ENCODE measurements at regions not wholly inside any gene's neighbourhood (a gene's known extent, or its start where the extent isn't known, plus 50 kb on each side); places are given as distances from the start of the nearest gene placed in this dataset.

DNA sequence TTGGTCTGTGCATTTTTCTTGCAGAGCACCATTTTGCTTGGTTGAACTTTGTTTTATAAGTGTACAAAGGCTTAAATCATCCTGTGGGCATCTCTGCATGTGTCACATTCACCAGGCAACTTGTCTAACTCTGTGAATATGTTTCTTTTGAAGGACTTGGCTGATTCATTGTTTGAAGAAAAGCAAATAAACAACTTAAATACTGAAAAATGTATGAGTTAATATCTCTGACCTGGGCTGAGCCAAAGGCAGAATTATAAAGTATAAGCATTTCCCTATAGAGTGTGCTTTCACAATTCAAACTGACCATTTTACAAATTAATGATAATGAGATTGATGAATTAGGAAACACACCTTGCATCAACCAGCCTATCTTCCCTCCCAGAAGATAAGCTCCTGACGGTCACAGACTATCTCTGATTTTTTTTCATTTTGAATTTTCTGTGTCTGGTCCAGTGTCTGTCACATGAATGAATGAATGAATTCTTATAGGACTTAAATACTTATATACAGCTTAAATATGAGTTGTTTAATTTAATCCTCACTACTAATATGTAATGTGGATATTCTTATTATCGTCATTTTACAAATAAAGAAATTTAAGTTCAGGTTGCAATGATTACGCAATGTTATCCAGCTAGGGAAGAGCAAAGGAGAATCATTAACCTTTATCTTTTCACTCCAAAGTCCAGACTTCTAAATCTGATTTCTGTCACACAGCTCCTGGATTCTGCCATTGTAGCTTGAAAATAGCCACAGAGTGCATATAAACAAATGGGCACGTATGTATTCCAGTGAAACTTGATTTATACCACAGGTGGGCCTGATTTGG is 182.0 kb upstream of the PHYHIPL start:
- ChIA-PET CTCF (no interaction called here), POLR2A (interaction anchor here (0.6 kb wide), 1 partner anchor 754 kb away, joined by 3 read pairs; no protein-coding TSS in a partner anchor)
- no TSS peak for BruUV-seq (replicated peaks)
- H3K4me1 Mint-ChIP-seq (ENCODE audit: insufficient read depth, unreplicated experiment), result no peaks in the 10 kb centered on the region
- no peaks in the 10 kb centered on the region for H3K36me3 Mint-ChIP-seq (ENCODE audit: insufficient read depth, unreplicated experiment)
- H3K27me3 Mint-ChIP-seq (ENCODE audit: insufficient read depth, unreplicated experiment), result no peaks in the 10 kb centered on the region
- H3K27ac Mint-ChIP-seq (ENCODE audit: low read depth, unreplicated experiment), result no peak overlapping the region
- H3K9me3 Mint-ChIP-seq (ENCODE audit: unreplicated experiment), result peaks cover 5% of the 10 kb centered on the region
- no peak for DNase-seq (ENCODE audit: unreplicated experiment)
- TF ChIP-seq, protein P1, sequence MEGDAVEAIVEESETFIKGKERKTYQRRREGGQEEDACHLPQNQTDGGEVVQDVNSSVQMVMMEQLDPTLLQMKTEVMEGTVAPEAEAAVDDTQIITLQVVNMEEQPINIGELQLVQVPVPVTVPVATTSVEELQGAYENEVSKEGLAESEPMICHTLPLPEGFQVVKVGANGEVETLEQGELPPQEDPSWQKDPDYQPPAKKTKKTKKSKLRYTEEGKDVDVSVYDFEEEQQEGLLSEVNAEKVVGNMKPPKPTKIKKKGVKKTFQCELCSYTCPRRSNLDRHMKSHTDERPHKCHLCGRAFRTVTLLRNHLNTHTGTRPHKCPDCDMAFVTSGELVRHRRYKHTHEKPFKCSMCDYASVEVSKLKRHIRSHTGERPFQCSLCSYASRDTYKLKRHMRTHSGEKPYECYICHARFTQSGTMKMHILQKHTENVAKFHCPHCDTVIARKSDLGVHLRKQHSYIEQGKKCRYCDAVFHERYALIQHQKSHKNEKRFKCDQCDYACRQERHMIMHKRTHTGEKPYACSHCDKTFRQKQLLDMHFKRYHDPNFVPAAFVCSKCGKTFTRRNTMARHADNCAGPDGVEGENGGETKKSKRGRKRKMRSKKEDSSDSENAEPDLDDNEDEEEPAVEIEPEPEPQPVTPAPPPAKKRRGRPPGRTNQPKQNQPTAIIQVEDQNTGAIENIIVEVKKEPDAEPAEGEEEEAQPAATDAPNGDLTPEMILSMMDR (IDR thresholded peaks at IDR 0.05; ENCODE audit: unreplicated experiment), result no peak
- no peak overlapping the region for H3K4me3 Mint-ChIP-seq (ENCODE audit: unreplicated experiment)
- intact Hi-C loops (cut with micrococcal nuclease), result no loop called here

DNA sequence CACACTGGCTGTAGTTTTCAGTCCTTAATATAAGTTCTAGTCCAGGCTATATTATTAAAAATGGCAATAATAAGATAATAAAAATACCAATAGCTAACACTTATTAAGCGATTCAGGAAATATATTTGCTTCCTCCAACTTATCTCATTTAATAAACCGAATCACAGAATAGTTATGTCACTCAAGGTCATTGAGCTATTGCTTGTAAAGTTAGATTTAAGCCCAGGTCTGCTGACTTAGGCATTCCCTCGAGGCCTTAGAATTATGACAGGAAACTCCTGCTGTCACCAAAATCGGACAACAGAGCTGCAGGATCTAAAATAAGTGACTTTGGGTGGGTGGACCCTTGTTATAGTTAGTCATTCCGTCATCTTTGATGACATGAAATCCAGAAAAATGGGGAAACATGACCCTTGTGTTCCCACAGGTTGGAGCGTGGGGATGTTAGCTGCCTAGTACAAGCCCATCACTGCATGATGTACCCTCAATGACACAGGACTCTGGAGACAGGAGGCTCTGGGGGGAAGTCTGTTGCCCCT is 181.3 kb upstream of the PHYHIPL start:
- DNase-seq (ENCODE audit: unreplicated experiment), result no peak
- Mint-ChIP-seq H3K27ac (ENCODE audit: low read depth, unreplicated experiment) (no peak overlapping the region), H3K4me1 (ENCODE audit: insufficient read depth, unreplicated experiment) (no peaks in the 10 kb centered on the region), H3K27me3 (ENCODE audit: insufficient read depth, unreplicated experiment) (no peaks in the 10 kb centered on the region), H3K9me3 (ENCODE audit: unreplicated experiment) (no peaks in the 10 kb centered on the region), H3K4me3 (ENCODE audit: unreplicated experiment) (no peak overlapping the region), H3K36me3 (ENCODE audit: insufficient read depth, unreplicated experiment) (peaks cover under 1% of the 10 kb centered on the region)
- TF ChIP-seq, protein P1 (IDR thresholded peaks at IDR 0.05; ENCODE audit: unreplicated experiment), result no peak
- intact Hi-C loops (cut with micrococcal nuclease), result no loop called here
- CTCF ChIA-PET, result no interaction called here
- BruUV-seq (replicated peaks), result no TSS peak
- POLR2A ChIA-PET, result interaction anchor here (0.6 kb wide), 1 partner anchor 755 kb away, joined by 3 read pairs; no protein-coding TSS in a partner anchor

DNA sequence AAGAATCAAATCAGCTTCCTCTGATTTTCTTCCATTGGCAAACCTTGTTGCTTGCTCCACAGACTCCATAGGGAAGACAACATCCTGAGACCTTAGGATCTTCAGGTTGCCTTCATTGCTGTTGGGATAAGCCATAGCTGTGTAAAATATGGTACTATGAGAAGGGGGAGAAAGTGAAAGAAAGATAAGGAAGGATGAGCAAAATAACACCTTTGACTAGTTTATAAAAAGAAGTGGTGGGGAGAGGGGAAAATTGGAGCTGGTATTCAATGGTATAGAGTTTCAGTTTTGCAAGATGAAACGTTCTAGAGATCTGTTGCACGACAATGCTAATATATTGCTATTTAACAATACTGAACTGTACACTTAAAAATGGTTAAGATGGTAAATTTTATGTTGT is 180.4 kb upstream of the PHYHIPL start:
- Mint-ChIP-seq H3K4me3 (ENCODE audit: unreplicated experiment) (no peak overlapping the region), H3K36me3 (ENCODE audit: insufficient read depth, unreplicated experiment) (peaks cover 6% of the 10 kb centered on the region), H3K27ac (ENCODE audit: low read depth, unreplicated experiment) (no peak overlapping the region), H3K27me3 (ENCODE audit: insufficient read depth, unreplicated experiment) (no peaks in the 10 kb centered on the region), H3K9me3 (ENCODE audit: unreplicated experiment) (no peaks in the 10 kb centered on the region), H3K4me1 (ENCODE audit: insufficient read depth, unreplicated experiment) (no peaks in the 10 kb centered on the region)
- no TSS peak for BruUV-seq (replicated peaks)
- ChIA-PET POLR2A (no interaction called here), CTCF (interaction anchor here (0.6 to 1.4 kb wide), 2 partner anchors 11 to 94 kb away, joined by 3 read pairs; no protein-coding TSS in a partner anchor)
- DNase-seq (ENCODE audit: unreplicated experiment), result no peak
- TF ChIP-seq, protein P1 (IDR thresholded peaks at IDR 0.05; ENCODE audit: unreplicated experiment), result no peak
- intact Hi-C loops (cut with micrococcal nuclease), result no loop called here

DNA sequence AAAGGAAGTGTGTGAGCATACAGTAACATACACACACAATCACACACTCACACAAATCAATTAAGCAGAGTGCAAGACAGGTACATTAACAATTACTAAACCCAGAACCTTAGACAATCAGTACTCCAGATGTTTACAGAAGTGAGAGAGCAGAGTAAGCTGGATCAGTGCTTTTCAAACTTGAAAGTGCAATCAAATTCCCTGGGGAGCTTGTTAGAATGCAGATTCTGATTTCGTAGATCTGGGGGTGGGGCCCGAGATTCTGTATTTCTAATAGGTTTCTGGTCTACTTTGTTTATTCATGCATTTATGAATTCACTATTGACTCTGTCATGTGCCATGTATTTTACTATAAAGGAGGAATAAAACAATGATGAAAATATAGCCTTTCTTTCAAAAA is 179.6 kb upstream of the PHYHIPL start:
- TF ChIP-seq, protein P1 (IDR thresholded peaks at IDR 0.05; ENCODE audit: unreplicated experiment), result no peak
- BruUV-seq (replicated peaks), result no TSS peak
- POLR2A ChIA-PET, result no interaction called here
- Mint-ChIP-seq H3K36me3 (ENCODE audit: insufficient read depth, unreplicated experiment) (peaks cover 6% of the 10 kb centered on the region), H3K4me1 (ENCODE audit: insufficient read depth, unreplicated experiment) (no peaks in the 10 kb centered on the region), H3K4me3 (ENCODE audit: unreplicated experiment) (no peak overlapping the region), H3K27ac (ENCODE audit: low read depth, unreplicated experiment) (no peak overlapping the region), H3K27me3 (ENCODE audit: insufficient read depth, unreplicated experiment) (no peaks in the 10 kb centered on the region), H3K9me3 (ENCODE audit: unreplicated experiment) (no peaks in the 10 kb centered on the region)
- CTCF ChIA-PET, result interaction anchor here (0.8 to 1.4 kb wide), 2 partner anchors 10 to 45 kb away, joined by 3 read pairs; no protein-coding TSS in a partner anchor
- no peak for DNase-seq (ENCODE audit: unreplicated experiment)
- intact Hi-C loops (cut with micrococcal nuclease), result no loop called here
